DMS79 treated with DMSO at 0.1 percent for 48 hours (cell line): ENCODE measurements at regions not wholly inside any gene's neighbourhood (a gene's known extent, or its start where the extent isn't known, plus 50 kb on each side); places are given as distances from the start of the nearest gene placed in this dataset.

Source experiments
- DNase-seq: peaks from one replicate; lab custom pipeline; 2025; lab: John Stamatoyannopoulos, UW

DNA sequence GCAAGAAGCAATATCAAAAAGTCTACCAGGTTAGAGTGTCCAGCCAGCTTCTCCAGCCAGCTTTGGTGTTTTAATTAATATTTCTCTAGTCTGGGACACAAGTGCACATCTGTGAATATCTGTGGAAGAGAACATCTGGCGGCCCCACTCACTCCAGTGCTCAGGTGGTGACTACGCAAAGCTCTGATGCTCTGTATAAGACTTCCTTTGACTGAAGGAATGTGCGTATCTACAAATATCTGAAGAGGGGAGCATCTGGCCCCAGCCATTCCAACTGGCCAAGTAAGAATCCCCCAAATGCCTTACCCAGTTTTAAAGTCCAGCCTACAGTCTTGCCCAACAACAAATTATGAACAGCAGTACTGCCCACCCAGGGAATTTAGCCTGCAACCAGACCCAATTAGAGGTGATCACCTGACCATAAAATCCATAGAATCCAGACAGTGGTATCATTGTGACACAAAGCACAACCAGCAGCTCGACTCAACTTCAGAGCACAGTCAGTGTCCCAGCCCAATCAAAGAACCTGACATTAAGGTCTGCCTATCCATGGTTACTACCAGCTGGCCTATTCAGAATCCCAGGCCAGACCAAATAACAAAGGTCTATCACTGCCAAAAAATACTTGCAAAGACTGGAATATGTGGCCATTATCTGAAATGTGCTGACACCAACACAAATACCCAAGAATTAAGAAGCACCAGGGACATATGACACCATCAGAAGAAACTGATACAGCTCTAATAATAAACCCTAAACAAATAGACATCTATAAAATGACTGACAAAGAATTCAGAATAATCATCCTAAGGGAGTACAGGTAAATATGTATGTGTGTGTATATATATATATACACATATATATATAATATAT, 76.1 kb upstream of the MANEA start:
- no peak for DNase-seq

DNA sequence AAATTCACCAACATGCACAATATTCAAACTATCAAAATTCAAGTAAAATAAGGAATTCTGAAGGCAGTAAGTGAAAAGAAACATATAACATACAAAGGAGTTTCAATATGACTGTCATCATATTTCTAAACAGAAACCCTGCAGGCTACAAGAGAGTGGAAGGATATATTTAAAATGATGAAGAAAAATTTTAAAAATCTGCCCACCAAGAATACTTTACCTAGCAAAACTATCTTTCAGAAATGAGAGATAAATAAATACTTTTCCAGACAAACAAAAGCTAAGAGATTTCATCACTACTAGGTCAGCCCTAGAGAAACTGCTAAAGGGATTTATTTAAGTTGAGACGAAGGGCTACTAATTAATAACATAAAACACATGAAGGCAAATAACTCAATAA, 73.8 kb upstream of the MANEA start:
- DNase-seq = no peak

DNA sequence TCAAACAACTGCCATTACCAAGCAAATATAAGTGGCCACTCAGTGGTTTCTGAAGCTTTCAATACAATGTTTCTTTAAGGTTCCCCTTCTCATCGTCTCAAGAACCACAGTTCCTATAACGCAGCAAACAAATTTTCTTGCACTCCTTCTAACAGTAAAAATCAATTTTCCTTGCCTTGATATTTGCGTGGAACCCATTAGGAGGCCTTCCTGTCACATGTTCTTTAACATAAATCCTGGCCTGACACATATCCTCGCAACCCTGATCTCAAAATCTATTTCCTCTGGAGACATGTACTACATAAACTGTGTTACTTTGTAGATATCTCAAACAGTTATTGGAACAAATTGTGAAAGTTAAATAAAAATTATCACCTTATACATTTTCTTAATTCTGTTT, 65.9 kb upstream of the MANEA start:
- DNase-seq = no peak

DNA sequence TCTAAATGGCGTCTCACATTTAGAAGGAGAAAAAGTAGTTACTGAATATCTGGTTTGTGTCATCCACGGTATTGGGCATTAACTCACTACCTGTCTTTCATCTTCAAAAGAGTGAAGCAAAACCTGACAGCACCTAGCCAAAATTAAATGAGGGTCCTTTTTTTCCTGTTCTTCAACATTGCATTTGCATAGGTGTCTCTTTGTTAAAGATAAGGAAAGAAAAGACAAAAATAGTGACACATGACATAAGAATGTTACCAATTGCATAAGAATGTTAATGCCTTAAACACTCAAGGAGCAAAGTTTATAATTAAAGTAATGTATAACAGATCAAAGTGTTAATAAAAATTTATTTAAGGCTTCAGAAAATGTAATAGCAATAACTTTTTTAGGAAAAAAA, 61.4 kb upstream of the MANEA start:
- no peak for DNase-seq

DNA sequence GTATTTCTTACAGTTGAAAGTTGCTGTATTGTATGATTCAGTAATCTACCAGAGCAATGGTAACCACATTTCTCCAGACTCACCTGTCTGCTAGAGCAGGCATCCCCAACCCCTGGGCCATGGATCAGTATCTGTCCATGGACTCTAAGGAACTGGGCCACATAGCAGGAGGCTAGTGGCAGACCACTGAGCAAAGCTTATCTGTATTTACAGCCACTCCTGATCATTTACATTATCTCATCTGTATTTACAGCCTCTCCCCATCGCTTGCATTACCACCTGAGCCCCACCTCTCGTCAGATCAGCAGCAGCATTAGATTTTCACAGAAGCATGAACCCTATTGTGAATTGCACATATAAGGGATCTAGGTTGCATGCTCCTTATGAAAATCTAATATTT, 60.3 kb upstream of the MANEA start:
- DNase-seq = no peak

DNA sequence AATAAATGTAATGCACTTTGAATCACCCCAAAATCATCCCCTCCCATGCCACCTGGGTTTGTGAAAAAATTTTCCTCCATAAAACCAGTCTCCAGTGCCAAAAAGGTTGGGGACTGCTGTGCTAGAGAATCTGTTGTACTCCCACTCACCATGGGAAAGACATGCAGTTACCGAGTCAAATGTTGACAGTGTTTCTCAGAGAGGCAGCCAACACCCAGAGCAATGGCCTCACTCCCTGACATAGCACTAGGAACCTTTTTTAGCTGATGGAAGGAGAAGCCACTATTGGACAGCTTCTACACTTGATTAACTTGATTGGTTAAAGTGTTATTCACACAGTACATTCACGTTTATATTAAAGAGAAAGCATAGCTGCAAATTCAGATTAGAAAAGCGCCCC, 59.8 kb upstream of the MANEA start:
- no peak for DNase-seq

DNA sequence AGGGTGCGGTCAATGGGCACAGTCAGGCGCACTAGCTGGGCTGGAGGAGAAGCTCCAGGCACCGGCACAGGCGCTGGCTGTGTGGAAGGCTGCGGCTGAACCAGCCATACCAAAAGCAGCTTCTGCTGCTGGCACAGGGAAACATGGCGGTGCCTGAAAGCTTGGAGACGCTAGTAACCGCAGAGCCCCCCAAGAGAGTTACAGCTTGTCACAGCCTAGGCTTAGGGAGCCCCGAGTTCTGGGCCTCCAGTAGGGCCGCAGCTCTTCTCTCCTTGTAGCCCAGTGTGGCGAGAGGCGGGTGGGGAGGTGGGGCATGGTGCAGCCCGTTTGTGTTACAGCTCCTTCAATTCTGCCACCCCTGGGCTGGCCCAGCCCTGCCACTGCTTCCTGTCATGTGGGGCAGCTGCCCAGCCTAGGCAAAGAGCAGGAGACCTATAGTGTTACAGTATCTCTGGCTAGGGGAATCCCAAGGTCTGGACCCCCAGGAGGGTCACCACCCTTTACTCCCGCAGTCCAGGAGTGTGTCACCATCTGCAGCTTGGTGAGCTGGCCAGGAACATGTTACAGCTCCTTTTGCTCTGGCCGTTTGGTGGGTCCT, 58.6 kb upstream of the MANEA start:
- no peak for DNase-seq

DNA sequence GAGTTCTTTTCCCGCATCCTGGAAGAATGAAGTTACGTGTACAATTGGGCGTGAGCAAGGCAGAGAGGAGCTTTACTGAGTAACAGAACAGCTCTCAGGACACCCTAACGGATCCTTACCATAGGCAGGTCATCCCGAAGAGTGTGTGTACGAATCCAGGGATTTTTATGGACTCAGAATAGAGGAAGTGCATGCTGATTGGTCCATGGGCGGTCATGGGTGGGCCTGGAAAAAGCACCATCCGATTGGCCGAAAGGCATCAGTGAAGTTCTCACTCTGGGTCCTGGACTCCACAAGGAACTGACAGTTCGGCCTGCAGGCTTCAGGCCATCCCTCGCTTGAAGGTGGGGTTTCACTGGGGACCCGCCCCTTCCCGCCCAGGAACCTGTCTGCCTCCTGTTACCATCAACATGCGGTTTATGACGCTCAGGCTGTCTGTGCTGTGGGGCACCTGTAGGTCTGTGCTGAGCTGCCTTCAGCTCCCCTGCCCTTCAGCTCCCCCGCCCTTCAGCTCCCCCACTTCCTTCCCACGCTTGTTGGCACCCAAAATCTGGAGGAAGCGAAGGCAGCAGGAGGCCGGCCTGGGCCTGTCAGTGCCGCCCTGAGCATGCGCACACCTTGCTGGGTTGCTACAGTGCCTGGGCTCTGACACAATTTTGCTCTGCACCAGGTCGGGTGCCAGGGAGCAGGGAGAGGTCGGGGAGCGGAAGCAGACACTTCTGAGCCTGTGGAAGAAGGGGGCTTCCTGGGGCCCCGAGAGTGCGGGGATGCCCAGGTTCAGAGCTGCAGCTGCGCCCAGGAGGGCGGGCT, 57.9 kb upstream of the MANEA start:
- no peak for DNase-seq

DNA sequence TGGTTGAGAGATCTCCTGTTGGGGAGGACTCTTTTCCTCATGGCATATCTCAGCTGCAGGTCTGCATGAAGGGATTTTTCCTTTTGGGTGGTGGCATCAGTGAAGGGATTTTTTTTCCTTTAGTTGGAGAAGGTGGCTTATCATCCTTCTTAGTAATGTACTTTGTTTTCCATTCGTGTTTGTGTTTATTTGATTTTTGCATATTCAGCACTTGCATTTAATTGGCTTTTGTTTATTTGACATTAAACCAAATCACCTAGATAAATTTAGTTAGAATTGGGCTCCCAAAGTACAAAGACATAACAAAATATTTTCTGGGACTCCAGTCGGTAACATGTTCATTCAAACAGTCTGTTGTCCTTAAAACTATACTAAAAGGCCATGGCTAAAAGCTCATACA, 56.2 kb upstream of the MANEA start:
- DNase-seq = no peak
